ENCODE measurements at regions not wholly inside any gene's neighbourhood (a gene's known extent, or its start where the extent isn't known, plus 50 kb on each side); places are given as distances from the start of the nearest gene placed in this dataset.

- no peaks in the 10 kb centered on the region for H3K9me3 ChIP-seq
- TF ChIP-seq CTCF (IDR thresholded peaks at IDR 0.05) (no peak), POLR2A (IDR thresholded peaks at IDR 0.05) (no peak)
- no peaks in the 10 kb centered on the region for H3K4me1 ChIP-seq
- no peaks in the 10 kb centered on the region for H3K27me3 ChIP-seq
- H3K4me3 ChIP-seq = no peak overlapping the region
- no peaks in the 10 kb centered on the region for H3K36me3 ChIP-seq
- DNase-seq = no peak
- H3K27ac ChIP-seq = no peak overlapping the region
Observed at GRCh38 chr9:99345942-99346341, 123.9 kb downstream of the SEC61B start.

GRCh38 chr9:99347568-99347967, 125.5 kb downstream of the SEC61B start:
- Histone ChIP-seq H3K9me3 (no peaks in the 10 kb centered on the region), H3K36me3 (no peaks in the 10 kb centered on the region), H3K4me3 (no peak overlapping the region), H3K27me3 (no peaks in the 10 kb centered on the region), H3K4me1 (no peaks in the 10 kb centered on the region), H3K27ac (no peak overlapping the region)
- no peak for DNase-seq
- no peak for TF ChIP-seq POLR2A (IDR thresholded peaks at IDR 0.05)

GRCh38 chr9:99348289-99348688, 126.2 kb downstream of the SEC61B start:
- Histone ChIP-seq H3K27me3 (no peaks in the 10 kb centered on the region), H3K27ac (no peak overlapping the region), H3K4me3 (no peak overlapping the region), H3K4me1 (no peaks in the 10 kb centered on the region), H3K36me3 (no peaks in the 10 kb centered on the region), H3K9me3 (no peaks in the 10 kb centered on the region)
- TF ChIP-seq POLR2A (IDR thresholded peaks at IDR 0.05) (no peak), CTCF (IDR thresholded peaks at IDR 0.05) (no peak)
- DNase-seq = no peak

- Histone ChIP-seq H3K9me3 (no peaks in the 10 kb centered on the region), H3K27me3 (no peaks in the 10 kb centered on the region), H3K36me3 (no peaks in the 10 kb centered on the region), H3K4me1 (no peaks in the 10 kb centered on the region), H3K4me3 (no peak overlapping the region), H3K27ac (no peak overlapping the region)
- no peak for DNase-seq
- no peak for TF ChIP-seq POLR2A (IDR thresholded peaks at IDR 0.05)
- TF ChIP-seq CTCF (IDR thresholded peaks at IDR 0.05) = no peak
Observed at GRCh38 chr9:99349870-99350269, 127.8 kb downstream of the SEC61B start.

GRCh38 chr9:99350461-99350860, 128.4 kb downstream of the SEC61B start:
- H3K27ac ChIP-seq = no peak overlapping the region
- no peaks in the 10 kb centered on the region for H3K36me3 ChIP-seq
- H3K4me1 ChIP-seq = no peaks in the 10 kb centered on the region
- H3K27me3 ChIP-seq = no peaks in the 10 kb centered on the region
- H3K4me3 ChIP-seq = no peak overlapping the region
- no peak for TF ChIP-seq CTCF (IDR thresholded peaks at IDR 0.05)
- TF ChIP-seq POLR2A (IDR thresholded peaks at IDR 0.05) = no peak
- no peak for DNase-seq
- H3K9me3 ChIP-seq = no peaks in the 10 kb centered on the region

GRCh38 chr9:99351647-99352046, 129.6 kb downstream of the SEC61B start:
- no peak for DNase-seq
- H3K27ac ChIP-seq = no peak overlapping the region
- H3K27me3 ChIP-seq = no peaks in the 10 kb centered on the region
- H3K9me3 ChIP-seq = no peaks in the 10 kb centered on the region
- no peaks in the 10 kb centered on the region for H3K4me1 ChIP-seq
- TF ChIP-seq POLR2A (IDR thresholded peaks at IDR 0.05) (no peak), CTCF (IDR thresholded peaks at IDR 0.05) (no peak)
- no peak overlapping the region for H3K4me3 ChIP-seq
- H3K36me3 ChIP-seq = no peaks in the 10 kb centered on the region
